ENCODE measurements at regions not wholly inside any gene's neighbourhood (a gene's known extent, or its start where the extent isn't known, plus 50 kb on each side); places are given as distances from the start of the nearest gene placed in this dataset.

DNA sequence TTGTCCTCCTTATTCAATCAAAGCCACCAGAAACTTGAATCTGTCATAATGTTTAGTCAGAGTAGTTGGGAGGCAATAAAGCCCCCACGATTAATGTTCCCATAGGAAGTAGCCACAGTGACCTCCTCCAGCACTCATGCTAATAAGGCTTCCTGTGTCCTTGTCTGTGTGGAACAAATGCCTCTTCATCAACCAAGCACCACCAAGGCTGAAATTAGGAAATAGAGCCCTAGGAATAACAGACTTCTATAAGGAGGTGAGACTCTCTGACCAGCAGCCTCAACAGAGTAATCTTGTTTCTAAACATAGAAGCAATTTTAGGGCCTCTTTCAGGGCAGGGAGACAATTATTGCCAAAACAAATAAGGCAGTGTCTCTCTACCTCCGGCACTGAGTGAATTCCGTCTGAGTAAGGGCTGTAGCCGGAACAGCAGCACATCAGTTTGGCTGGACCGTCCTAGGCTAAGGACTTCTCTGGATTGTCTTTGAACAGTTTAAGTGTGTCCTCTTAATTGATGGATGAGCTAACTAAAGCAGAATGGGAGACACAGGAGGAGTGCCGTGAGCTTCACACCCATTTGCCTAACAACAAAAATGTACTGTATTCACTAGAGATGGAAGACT lies 329.2 kb upstream of the HAND2 start:
- Histone ChIP-seq H3K4me1 (no peaks in the 10 kb centered on the region), H3K9me3 (no peaks in the 10 kb centered on the region), H3K27me3 (no peaks in the 10 kb centered on the region), H3K4me3 (no peak overlapping the region), H3K27ac (no peak overlapping the region), H3K36me3 (no peaks in the 10 kb centered on the region)
- ATAC-seq = no peak
- TF ChIP-seq, protein P1, sequence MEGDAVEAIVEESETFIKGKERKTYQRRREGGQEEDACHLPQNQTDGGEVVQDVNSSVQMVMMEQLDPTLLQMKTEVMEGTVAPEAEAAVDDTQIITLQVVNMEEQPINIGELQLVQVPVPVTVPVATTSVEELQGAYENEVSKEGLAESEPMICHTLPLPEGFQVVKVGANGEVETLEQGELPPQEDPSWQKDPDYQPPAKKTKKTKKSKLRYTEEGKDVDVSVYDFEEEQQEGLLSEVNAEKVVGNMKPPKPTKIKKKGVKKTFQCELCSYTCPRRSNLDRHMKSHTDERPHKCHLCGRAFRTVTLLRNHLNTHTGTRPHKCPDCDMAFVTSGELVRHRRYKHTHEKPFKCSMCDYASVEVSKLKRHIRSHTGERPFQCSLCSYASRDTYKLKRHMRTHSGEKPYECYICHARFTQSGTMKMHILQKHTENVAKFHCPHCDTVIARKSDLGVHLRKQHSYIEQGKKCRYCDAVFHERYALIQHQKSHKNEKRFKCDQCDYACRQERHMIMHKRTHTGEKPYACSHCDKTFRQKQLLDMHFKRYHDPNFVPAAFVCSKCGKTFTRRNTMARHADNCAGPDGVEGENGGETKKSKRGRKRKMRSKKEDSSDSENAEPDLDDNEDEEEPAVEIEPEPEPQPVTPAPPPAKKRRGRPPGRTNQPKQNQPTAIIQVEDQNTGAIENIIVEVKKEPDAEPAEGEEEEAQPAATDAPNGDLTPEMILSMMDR (IDR thresholded peaks at IDR 0.05) = no peak
- intact Hi-C loops (cut with DNase I) = no loop called here
- no peak for DNase-seq

DNA sequence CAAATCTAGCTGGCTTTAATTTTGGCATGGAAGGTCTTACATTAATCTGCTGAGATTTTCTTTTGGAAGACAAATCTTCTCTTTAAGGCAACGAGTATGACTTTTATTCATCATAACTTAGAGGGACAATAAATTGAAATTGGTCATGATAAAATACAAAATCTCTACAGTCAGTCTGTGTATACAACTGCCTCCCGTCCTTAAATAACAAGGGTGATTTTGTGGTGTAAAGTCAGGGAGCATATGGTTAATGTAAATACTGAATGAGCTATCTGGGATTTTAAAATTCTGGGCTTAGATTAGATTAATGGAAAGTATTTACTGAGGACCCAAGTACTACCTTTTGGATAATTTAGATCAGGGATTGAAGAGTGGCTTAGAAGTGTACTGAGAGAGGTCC lies 328.4 kb upstream of the HAND2 start:
- H3K4me3 ChIP-seq = no peak overlapping the region
- no peaks in the 10 kb centered on the region for H3K27me3 ChIP-seq
- TF ChIP-seq, protein P1 (IDR thresholded peaks at IDR 0.05) = no peak
- no peaks in the 10 kb centered on the region for H3K4me1 ChIP-seq
- H3K9me3 ChIP-seq = no peaks in the 10 kb centered on the region
- intact Hi-C loops (cut with DNase I) = no loop called here
- ATAC-seq (no peak), DNase-seq (no peak)
- H3K27ac ChIP-seq = no peak overlapping the region
- no peaks in the 10 kb centered on the region for H3K36me3 ChIP-seq

DNA sequence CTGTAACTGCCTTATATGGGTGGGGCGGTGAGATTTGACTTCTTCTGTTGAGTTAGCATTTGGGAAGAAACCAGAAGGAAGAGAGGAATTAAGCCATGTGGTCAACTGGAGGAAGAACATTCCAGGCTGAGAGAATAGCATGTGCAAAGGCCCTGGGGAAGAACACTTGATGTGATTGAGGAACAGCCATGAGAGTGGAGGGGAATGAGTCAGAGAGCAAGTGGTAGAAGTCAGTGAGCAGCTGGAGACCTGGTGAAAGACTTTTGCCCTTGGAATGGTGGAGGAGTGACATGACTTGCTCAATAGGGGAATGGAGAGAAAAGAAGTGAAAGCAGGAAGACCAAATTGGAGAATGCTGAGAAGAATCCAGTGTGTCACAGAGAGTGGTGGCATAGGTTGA lies 327.8 kb upstream of the HAND2 start:
- DNase-seq (no peak), ATAC-seq (no peak)
- TF ChIP-seq, protein P1 (IDR thresholded peaks at IDR 0.05) = no peak
- intact Hi-C loops (cut with DNase I) = no loop called here
- Histone ChIP-seq H3K4me3 (no peak overlapping the region), H3K9me3 (no peaks in the 10 kb centered on the region), H3K36me3 (no peaks in the 10 kb centered on the region), H3K27ac (no peak overlapping the region), H3K27me3 (no peaks in the 10 kb centered on the region), H3K4me1 (no peaks in the 10 kb centered on the region)

DNA sequence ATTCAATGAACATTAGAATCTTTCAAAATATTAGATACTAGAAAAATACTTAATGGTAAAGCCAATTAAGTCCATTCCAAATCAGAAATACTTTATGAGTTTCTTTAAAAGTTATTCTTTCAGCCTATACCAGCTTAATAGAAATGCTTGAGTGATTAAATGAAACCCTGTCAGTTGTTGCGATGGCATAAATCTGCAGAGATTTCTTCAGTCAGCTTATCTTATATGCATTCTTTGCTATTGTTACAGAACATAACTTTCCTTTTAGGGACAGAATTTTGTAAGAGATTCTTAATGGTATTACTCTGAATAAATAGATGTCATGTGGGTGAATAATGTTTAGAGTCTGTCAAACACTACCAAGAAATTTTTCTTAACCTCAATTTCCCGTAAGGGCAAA lies 325.0 kb upstream of the HAND2 start:
- H3K27me3 ChIP-seq = no peaks in the 10 kb centered on the region
- intact Hi-C loops (cut with DNase I) = no loop called here
- H3K4me1 ChIP-seq = no peaks in the 10 kb centered on the region
- H3K27ac ChIP-seq = no peak overlapping the region
- H3K4me3 ChIP-seq = no peak overlapping the region
- no peak for ATAC-seq
- H3K9me3 ChIP-seq = no peaks in the 10 kb centered on the region
- H3K36me3 ChIP-seq = no peaks in the 10 kb centered on the region
- TF ChIP-seq, protein P1 (IDR thresholded peaks at IDR 0.05) = no peak
- DNase-seq = no peak

DNA sequence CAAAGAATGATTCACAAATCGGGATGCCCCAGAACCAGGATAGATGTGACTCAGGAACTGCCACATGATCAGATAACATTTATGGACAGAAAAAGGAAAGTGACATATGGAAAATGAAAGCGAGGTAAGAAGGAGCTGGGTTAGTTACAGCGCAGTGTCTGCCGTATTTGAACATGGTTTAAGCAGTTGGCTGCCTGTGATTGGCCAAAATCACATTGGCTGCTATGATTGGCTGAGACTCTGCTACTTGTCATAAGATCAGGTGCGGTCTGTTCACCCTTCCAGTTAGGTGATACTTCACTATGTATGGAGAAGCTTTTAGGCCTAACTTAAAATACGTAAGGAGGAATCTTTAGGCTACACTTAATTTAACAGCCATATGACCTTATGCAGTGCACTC lies 322.7 kb upstream of the HAND2 start:
- Histone ChIP-seq H3K36me3 (no peaks in the 10 kb centered on the region), H3K9me3 (no peaks in the 10 kb centered on the region), H3K27me3 (no peaks in the 10 kb centered on the region), H3K4me3 (no peak overlapping the region), H3K27ac (no peak overlapping the region), H3K4me1 (no peaks in the 10 kb centered on the region)
- DNase-seq (no peak), ATAC-seq (no peak)
- TF ChIP-seq, protein P1 (IDR thresholded peaks at IDR 0.05) = no peak
- intact Hi-C loops (cut with DNase I) = no loop called here

DNA sequence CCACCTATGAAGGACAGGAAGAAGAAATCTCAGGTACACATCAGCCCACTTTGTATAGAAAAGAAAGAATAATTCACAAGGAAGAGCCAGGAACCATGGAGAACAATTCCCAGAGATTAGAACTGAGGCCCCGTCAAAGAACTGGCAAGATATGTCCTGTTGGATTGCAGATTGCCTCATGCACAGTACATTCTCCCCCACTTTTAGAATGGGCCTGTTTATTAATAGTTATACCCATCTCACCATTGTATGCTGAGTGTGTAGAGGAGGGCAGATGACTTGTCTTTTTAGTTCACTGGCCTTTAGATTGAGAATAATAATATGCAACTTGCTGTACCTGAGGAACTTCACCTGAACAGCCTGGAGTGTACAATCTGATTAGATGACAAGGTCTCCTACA lies 315.6 kb upstream of the HAND2 start:
- TF ChIP-seq, protein P1 (IDR thresholded peaks at IDR 0.05) = no peak
- H3K4me1 ChIP-seq = no peaks in the 10 kb centered on the region
- H3K27me3 ChIP-seq = no peaks in the 10 kb centered on the region
- intact Hi-C loops (cut with DNase I) = no loop called here
- no peak for DNase-seq
- ATAC-seq = no peak
- no peak overlapping the region for H3K4me3 ChIP-seq
- no peaks in the 10 kb centered on the region for H3K36me3 ChIP-seq
- no peak overlapping the region for H3K27ac ChIP-seq
- H3K9me3 ChIP-seq = no peaks in the 10 kb centered on the region
